GM19372 (cell line): ENCODE measurements at regions not wholly inside any gene's neighbourhood (a gene's known extent, or its start where the extent isn't known, plus 50 kb on each side); places are given as distances from the start of the nearest gene placed in this dataset.

Experiments
- ATAC-seq: cut with Tn5 transposase; IDR thresholded peaks from one replicate; pipeline ENCODE4 v1.9.1; 2021; ENCODE audit warnings: mild to moderate bottlenecking, low read depth, moderate library complexity; ENCODE audit not compliant: unreplicated experiment

DNA sequence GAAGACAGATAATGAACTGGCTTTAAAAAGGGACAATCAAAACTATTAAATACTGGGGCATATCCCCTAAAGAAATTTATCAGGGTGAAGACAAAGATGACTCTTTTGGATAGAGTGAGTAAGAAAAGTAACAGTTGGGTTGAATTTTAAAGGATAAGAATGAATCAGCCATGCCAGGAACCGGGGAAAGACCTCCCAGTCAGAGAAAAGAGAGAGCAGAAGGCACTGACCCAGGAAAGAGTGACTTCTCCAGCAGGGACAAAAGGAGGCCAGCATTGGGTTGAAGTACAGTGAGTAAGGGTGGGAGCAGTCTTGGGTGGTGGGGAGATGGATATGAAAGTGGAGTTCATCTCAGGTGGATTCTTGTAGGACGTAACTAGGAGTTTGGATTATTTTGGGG, 516.9 kb upstream of the JAG1 start:
- ATAC-seq, result no peak

DNA sequence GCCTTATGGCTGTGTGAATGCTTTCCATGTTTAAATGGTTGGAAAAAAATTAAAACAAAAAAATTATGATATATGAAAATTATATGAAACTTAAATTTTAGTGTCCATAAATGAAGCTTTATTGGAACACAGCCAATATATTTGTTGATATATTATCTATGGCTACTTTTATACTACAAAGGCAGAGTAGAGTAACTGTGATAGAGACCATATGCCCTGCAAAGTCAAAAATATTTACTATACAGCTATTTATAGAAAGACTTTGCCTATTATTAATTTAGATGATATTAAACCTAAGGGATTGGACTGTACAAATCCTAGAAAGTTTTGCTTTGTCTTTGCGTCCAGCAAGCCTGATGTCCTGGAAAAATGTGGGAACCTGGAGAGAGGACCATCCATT, 518.3 kb upstream of the JAG1 start:
- no peak for ATAC-seq

DNA sequence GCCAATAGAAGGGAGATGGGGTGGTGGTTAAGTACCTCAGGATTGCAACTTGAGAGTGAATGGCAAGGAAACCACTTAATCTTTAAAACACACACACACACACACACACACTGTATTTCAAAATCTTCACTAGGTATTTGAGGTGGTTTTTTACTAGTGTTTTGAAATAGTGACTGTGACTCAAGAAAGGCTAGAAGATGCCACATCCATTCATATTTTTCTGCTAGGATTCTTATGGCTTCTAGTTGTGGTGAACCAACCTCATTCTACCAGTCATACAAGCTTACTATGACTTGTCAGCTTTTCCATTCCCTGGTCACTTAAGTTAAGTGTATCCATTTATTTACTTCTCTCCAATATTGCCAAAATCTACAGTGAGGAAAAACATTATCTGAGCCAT, 519.4 kb upstream of the JAG1 start:
- no peak for ATAC-seq

DNA sequence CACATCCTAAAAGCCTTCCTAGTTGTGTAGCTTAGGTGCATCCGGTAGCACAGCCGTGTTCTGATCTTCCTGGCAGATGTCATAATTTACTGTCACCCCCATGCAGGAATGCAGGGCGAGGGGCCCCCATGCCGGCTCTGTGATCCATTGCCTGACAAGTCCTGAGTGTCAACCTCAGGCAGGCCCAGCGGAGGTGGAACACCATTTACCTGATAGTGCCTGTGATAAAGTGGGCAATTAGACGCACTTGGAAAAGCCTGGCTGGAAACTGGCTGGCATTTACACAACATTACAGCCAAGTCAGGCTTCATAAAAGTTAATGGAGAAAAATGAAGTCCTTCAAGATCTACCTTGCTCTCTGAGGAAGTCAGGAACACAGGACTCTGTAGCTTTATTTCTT, 521.4 kb upstream of the JAG1 start:
- ATAC-seq, result no peak

DNA sequence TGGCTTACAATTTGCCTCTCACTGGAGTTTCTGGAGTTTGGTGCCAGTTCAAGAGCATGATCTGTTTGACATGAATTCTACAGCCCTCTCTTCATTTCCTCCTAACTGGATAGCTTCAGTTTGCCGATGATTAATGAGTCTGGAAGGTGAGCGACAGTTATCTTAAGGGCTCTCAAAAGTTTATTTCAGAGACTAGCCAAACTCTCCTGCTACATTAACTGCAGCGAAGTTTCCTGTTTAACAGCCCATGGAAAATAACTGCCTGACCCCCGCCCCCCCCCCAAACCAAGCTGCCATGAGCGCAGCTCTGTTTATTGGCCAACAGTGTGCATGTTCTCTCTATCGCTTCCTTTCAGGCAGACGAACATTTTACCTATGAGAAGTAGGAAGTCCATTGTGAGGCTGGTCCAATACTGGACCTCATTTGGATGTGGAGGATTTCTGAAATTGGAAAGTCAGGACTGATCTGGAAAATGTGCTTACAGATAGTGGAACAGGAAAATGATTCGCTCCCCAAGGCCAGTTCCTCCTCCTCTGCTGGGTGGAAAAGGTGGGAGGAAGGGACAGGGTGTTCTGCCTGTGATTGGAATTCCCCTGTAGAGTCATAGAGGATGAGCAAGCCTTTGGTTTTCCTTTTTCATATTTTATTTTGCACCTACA, 522.2 kb upstream of the JAG1 start:
- no peak for ATAC-seq

DNA sequence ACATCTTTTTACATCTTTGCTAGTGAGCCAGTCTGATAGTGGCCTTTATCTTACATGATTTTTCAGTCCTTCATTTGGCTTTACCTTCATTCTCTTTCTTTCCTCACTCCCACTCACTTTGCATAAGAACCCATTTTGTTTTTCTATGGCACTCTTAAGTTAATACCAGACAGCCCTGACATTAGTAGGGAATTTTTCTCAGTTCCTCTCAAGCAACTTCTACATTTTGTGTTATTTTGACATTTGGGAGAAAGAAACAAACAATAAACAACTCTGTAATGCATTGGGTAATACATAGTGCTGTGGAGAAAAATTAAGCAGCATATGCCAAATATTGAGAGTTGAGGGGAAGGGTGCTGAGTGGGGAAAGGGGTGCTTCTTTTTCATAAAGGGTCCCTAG, 524.1 kb upstream of the JAG1 start:
- ATAC-seq, result no peak

DNA sequence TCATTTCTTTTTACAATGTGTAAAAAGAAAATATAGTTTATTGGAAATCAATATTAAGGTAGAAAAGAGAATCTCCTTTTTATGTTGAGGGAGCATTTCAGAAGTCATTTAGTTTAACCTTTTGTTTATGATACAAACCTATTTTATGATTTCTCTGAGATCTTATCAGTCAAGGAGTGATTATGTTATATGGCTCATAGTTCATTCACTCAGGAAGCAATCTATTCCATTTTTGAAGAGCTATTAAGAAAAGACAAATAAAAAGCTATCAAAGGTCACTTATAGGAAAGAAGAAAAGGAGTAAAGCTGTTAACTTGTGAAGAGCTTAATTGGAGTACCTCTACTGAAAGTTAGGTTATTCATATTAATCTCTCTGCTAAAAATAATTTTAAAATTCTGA, 526.6 kb upstream of the JAG1 start:
- no peak for ATAC-seq

DNA sequence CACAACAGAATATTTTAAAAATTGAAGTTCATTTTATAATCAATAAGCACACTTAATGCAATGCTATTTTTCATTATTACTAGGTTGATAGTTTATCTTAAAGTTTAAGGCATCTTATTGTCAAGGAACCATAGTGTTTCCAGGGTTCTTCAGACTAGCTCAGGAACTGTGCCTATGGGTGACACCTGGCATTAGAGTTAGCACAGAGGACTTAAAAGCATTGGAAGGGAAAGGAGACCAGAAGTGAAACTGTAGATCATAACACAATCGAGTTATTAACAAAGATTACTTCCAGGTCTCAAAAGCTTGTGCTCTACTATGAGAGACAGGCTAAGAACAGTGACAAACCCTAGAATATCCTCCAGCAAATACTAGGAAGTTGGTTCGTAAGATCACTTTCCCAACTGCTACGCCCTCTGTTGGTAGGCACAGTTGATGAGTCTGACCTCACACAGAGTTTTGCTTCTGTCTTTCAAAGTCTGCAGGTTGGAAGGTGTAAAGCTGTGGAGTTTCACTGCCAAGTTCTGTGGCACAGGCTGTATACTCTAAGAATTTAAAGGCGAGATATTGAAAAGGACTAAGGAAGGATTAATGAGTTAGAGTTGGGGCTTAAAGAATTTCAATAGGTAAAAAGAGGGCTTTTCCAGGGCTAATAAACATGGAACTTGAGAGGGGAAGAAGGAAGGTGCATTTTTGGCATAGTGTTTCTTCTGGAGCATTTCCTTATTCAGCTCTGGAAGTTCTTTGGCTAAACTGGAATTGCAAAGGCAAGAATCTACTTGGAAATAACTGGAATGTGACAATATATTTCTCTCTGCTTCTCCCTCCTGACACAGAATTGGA, 531.3 kb upstream of the JAG1 start:
- ATAC-seq, result peak; percentile 83

DNA sequence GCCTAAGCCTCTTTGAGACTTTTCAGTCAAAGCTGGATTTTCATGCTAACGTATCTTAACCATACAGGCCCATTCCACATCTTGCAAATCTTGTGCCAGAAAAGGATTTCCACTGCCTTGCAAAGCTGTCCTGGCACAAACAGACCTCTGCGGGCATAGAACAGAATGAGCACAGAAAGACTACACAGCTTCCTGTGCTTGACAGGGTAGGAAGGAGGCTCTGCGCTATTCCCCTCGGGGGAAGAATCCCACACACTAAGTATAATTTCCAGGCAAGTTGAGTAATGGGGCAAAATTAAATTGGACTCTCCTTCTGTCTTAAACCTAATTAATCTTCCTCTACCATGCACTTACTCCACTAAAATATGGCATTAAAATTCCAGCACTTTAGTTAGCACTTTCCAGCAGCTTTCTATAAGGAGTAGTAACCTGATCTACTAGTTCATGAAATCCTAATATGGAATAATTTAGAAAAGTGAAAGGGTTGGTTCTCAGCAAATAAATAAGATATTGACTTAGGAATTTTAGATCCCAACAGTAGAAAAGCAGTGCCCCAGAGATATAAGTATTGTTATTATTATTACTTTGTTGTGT, 532.1 kb upstream of the JAG1 start:
- ATAC-seq, result no peak

DNA sequence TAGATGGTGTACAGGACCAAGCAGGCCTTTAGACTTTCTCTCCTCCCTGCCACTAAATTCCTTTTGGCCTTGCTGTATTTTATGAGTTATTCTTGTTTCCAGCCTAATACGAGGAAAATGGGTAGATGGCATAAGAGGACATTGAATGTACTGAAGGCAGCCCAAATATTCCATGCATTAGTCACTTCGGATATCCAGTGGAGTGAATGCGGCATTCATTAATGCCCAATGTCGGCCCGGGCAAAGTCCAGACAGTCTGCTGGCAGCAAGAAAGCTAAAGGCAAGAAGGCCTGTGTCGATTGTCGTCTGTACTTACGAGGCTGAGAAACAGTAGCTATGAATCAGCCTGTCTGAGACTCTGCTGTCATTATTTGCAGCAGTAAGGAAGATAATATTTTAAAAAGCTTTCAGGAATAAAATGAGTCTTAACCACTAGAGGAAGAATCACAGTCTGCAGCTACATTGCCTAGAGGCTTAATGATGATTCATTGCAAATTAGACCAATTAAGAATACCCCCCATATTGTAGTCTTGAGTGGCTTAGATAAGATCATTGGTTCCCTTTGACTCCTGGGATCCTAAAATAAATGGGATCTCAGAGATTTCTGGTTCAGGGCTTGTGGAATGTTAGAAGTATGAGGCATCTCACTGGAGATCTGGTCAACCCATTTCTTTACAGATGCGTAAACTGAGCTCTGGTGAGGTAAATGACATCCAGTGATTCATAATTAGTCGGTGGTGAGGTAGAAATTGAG, 534.1 kb upstream of the JAG1 start:
- ATAC-seq, result no peak

DNA sequence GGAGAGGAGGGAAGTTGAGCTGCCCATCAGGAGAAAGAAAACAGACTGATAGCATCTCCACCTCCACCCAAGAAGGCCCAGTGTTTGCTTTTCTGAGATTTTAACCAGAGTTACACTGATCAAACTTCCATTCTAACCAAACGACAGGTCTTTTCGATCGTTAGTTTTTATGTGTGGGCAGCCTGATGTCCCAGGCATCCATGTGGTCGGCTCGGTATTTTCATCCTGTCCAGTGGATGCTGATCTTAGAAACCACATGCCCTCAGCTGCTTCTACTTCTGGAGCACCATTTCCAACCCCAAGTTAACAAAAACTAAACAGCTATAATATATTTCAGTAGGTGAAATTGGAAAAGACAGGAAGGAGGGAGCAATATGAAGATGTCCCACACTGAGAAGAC, 536.8 kb upstream of the JAG1 start:
- no peak for ATAC-seq

DNA sequence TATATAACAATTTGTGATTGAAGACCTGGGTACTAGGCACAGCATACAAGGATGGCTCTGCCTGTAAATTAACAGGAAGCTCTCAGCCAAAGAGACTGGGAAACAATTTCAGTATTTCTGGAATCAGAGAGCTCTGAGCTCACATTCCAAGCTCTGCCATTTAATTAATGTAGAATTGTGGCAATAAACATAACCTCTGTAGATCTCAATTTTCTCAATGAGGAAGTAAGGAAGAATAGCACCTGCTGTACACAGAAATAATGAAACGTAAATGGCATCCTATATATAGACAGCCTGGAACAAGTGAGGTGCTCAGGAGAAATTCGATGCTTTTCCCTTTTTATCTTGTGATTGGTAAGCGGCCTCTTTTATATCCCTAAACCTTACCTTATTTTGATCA, 538.5 kb upstream of the JAG1 start:
- ATAC-seq, result no peak

DNA sequence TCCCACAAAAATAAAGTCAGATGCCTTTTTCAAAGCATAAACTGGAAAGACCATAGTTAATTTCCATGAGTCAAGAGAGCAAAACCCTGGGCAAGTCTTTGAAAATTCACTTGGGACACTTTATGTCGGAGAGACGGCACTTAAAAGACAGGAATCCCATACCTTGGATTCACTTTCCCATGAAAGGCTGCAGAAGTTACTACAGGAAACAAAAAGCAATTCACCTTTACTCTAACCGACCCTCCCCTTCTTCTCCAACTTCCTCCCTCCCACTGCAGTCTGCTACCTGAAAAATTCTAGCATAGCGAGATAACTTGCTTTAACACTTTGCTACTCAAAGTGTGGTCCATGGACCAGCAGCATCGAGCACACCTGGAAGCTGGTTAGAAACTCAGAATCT, 539.1 kb upstream of the JAG1 start:
- ATAC-seq, result no peak

DNA sequence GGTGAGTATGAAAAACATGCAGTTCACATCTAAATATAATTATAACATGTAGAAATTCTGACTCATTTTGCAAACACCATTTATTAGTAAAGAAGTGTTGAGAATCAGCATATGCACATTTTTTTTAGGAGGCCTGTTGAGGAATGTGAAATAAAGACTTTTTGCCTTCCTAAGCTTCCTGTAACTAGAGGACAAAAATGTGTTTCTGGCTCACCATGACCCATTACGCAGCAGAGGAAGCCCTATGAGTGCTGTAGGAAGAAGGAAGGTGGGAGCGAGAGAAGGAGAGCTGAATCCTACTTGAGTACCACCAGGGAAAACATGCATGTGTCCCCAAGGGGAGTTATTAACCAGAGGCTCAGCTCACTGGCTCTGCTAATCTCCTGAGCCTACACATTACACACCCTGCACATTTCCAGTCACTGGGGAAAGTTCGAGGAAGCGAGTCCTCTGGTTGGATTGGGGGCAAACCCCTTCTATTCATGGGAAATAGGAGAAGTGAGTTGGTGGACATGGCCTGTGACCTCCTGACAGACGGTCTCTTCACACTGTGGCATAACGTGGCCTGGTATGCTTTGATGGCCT, 540.5 kb upstream of the JAG1 start:
- ATAC-seq, result no peak

DNA sequence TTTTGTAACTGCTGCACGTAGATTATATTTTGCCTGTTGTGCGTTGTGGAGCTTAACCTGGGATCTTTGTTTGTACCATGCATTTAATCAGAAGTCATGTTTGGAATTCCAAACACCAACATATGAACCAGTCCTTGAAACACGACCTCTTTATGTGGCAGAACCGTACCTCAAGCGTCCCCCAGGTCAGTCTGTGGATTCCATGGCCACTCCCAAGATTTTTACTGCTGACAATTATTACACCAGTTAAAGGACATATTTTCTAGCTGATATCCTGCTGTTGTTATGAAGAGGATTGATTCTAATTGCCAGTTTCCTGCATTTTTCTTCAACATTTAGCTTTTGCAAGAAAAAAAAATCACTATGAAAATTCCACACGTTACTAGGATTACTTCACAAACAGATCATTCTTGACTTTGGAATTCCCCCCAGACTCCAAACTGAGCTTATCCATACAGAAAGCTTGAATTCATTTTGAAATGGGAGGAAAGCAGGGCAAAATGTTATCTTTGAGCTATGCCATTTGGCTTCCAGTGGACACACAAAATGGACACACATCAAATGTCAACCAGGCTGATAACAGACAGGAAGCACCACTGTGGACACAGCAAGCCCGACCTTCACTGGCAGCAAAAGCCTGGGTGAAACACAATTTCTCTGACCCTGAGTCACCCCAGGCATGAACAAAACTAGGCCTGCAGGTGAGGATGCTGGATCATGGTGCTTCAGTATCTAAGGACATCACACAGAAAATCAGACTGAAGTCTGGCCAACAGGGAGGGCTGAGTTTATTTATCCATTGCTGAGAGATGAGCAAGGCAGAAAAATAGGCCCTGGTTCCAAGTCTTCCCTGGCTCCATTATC, 542.9 kb upstream of the JAG1 start:
- no peak for ATAC-seq

DNA sequence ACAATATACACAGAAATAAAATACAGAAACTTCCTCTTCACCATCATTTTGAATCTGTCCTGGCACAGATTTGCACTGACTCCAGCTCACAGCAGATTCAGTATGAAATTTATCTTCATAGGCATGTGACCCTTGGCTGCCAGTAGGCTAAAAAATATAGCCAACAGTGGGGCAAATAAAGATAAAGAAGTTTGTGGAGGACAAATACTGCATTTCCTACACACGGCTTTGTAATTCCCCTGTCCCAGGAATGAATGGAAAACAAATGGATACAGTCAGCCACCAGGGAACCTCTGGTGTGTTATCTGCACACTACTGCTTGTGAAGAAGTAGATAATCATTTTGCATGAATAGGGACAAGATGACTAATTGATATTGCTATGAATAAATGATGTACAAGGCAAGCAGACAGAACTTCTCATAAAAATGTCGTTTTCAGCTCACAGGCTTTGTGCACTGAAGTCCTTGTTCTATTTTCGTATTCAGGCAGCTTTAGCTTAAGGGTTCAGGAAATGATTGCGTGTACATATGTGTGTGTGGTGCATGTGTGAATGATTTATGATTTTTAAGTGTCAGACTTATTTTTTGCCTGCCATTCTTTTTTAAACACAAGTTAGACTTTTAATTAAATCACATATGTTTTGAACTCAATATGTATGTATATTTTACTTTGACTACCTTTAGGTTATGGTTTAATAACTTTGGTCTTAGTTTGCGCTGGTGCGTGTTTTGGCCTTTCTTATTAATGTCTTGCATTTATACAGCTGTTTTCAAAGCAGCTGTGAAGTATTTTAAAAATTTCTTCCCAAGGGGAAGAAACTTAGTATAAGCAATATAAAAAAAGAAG, 543.8 kb upstream of the JAG1 start:
- ATAC-seq, result no peak

DNA sequence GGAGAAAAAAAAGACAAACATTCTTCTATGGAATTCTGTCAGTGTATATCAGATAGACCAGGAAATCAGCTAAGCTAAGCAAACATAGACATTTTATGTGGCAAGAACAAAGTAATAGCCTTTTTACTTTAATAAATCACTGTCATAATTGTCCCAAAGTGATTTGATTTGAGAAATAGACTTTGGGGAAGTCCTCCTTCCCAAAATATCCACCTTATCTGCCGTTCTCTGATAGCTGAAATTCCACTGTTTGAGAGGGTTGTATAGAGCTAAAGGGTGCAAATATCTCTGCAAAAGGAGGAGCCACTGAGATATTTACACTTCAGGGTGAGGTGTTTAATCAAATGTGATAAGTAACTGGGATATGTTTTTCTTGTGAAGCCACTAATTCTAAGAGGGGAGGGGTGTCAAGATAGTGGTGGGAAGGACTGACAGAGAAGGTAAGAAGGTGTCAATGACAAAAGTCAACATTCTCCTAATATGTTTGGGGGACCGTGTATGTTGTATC, 544.4 kb upstream of the JAG1 start:
- no peak for ATAC-seq

DNA sequence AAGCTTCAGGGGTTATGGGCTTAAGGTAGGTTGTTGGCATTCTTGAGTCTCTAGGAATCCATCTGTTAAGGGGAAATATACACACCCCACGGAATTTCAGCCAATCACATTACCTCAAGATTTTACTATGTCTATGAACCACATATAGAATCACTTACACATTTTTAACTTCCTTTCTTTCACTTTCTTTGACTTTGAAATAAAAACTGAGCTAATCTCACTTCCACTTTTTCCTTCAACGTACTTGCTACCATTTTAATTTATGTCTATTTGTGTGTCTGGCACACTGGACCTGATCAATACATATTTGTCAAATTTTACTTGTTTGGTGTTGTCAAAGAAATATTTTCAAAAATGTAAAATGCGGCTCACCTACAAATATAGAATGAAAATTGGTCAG, 545.4 kb upstream of the JAG1 start:
- ATAC-seq, result peak; percentile 59

DNA sequence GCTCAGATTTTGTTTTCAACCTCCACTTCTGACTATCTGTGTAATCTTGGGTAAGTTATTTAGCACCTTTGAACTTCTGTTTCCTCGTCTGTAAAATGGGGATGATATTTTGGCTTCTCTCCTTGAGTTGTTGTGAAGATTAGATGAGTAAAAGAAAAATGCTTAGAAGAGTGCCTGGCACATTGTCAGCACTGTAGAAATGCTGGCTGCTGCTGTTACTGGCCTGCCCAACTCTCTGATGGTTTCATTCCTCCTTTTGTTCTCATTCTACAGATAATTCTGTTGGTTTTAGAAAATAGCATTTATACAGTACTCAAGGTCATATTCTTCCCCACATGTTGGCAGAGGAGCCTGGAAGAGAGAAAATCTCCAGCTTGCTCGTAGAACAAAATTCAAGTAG, 547.2 kb upstream of the JAG1 start:
- no peak for ATAC-seq
